Ecto neural progenitor cell (in vitro differentiated cells): ENCODE measurements at regions not wholly inside any gene's neighbourhood (a gene's known extent, or its start where the extent isn't known, plus 50 kb on each side); places are given as distances from the start of the nearest gene placed in this dataset.
A peak's percentile ranks its signal among the peaks of the same experiment; 100 is the strongest.
"Not testable (repeated sequence)": the region's sequence is repeated elsewhere in the genome, so short reads cannot be mapped to it uniquely, and the experiment has no call there.

Experiments used
- DNase-seq: peaks from one replicate; pipeline ENCODE4 v3.0.0-alpha.2; 2018; ENCODE audit warnings: low spot score

DNA sequence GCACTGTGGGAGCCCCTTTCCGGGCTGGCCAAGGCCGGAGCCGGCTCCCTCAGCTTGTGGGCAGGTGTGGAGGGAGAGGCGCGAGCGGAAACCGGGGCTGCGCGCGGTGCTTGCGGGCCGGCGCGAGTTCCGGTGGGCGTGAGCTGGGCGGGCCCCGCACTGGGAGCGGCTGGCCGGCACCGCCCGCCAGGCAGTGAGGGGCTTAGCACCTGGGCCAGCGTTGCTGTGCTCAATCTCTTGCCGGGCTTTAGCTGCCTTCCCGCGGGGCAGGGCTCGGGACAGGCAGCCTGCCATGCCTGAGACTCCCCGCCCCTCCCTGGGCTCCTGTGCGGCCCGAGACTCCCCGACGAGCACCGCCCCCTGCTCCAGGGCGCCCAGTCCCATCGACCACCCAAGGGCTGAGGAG, 405.2 kb upstream of the PRR20A start:
- DNase-seq = peak; percentile 72

DNA sequence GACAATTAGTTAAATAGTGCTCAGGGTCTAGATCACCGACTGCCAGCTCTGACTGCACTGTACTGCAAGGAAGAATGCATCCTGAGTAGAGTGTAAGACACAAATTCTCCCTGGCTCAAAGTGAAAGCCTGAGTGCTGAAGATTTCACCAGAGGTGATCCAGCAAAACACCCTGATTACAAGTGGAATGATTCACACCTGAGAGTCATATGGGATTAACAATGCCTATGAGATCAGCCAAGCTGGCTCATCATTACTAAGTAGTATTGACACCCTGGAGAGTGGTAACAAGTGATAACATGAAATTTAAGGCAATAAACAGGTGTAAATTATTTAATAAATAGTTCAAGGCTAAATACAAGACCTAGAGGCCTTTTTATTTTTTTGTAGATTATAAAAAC, 403.8 kb upstream of the PRR20A start:
- no peak for DNase-seq

DNA sequence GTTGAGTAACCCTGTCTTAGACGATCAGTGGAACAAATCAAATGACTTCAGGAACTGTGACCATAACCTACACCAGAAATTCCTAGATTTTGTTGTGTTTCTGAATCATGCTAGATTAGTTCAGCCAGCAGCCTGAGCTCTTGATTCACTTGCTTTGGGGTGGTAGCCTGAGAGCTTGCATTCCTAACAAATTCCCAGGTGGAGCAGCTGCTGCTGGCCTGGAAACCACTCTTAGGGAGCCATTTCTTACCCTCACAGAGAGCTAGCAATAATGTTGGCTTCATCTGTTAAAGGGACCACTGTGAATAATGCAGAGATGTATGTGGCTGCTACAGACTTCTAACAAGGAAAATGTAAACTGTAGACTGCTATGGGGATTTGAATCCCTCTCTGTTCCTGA, 388.1 kb upstream of the PRR20A start:
- no peak for DNase-seq

DNA sequence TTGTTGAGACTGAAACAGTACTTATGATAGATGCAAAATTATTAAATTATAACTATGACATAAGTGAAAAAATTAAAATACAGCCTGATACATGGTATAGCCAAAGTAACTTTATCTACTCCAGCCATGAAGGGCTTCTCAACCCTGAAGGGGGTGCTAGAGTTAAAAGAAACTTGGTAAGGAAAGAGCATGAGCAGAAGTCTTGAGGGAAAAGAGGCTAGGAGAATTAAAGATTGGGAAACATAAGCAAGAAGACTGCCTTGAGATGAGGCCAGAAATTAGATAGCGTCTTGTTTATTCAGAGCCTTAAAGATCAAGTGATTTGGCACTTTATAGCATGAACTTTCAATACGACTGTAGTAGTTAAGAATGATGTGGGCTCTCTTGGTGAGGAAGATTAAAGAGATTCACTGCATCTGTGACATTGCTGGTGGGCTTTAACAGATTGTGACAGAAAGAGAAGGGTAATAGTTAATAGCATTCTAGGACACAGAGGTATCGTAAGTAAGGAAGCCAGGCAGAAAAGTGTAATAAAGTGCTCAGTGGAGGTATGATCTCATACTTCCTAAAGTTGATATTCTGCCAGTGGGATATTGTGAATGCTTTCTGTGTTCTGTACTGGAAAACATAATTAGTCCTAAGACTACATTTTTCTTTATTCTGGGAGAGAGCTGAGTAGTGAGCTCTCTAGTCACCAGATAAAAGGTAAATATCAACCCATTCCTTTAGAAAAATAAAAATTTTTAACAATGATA, 385.4 kb upstream of the PRR20A start:
- DNase-seq = no peak

DNA sequence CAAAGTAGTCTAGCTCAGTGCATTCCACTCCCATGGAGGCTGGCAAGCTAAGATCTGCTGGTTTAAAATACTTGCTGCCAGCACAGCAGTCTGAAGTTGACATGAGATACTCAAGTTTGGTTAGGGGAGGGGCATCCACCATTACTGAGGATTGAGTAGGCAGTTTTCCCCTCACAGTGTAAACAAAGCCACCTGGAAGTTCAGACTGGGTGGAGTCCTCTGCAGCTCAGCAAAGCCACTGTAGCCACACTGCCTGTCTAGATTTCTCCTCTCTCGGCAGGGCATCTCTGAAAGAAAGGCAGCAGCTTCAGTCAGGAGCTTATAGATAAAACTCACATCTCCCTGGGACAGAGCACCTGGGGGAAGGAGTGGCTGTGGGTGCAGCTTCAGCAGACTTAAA, 377.4 kb upstream of the PRR20A start:
- DNase-seq = not testable (repeated sequence)

DNA sequence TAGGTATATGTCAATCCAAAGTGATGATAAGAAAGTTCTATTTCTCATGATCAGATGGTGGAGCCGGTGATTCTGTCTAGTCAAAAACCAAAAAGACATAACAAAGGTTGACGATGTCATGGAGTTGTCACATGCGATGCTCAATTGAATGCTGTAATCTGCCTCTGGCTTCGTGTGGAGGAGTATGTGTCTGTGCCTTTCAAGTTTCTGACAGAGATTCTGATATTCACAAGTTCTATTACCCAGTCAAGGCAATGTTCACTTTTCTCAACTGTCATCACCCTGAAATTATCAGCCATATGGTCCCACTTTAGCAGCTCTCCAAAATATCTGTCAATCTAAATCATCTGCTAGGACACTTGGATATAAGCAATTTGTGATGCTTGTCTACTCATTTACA, 367.6 kb upstream of the PRR20A start:
- DNase-seq = no peak

DNA sequence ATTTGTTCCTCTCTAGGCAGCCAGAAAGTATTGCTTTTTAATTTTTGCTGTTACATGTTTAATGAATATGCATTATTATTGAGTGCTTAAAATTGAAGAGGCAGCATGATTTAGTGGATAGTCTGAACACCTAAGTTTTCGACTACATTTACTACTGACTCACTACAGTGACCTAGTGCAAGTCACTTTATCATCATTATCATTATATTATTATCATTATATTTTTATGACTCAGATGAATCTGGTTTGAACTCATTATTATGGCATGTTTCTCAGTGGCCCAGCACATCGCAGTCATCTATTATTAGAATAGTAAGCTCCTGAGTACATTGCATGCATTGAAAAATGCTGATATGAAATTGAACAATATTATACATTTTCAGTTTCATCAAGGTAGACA, 351.2 kb upstream of the PRR20A start:
- DNase-seq = no peak

DNA sequence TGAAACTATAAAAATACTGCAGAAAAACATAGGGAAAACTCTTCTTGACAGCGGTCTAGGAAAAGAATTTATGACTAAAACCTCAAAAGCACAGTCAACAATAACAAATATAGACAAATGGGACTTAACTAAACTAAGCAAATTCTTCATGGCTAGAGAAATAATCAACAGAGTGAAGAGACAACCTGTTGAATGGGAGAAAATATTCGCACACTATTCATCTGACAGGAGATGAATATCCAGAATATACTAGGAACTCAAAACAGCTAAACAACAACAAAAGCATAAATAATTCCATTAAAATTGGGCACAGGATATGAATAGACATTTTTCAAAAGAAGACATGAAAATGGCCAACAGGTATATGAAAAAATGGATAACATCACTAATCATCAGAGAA, 303.6 kb upstream of the PRR20A start:
- no peak for DNase-seq

DNA sequence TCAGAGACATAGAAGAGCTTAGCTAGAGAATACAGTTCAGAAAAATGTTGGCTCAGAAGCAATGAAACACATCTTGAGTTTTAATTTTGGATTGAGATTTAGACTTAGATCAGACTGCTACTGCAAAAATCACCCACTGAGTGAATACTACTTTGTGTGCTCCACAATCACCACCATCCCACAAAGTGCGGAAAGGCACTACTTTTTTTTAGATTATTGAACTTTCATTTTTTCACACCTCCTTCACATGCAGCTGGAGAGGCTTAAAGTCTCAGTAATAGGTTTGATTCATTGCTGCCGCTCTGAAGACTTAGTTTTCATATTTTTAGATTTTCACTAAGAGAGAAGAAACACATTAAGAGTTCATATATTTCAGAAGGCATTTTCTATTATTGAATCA, 289.9 kb upstream of the PRR20A start:
- no peak for DNase-seq

DNA sequence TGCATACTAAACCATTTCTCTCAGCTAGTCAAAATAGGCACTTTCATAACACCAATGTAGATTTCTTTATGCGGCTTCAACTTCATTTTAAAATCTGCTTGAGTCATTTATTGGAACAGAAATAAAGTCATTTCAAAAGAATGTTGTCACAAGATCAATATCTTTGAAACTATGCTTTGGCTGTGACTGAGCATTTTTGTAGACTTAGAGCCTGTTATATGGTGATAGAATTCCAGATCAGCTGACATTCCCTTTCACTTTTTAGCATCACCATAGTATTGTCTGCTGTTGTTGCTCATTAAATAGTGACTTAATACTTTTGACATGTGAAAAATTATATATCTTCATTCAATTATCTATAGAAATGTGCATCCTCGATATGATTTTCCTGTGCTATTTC, 279.2 kb upstream of the PRR20A start:
- DNase-seq = no peak

DNA sequence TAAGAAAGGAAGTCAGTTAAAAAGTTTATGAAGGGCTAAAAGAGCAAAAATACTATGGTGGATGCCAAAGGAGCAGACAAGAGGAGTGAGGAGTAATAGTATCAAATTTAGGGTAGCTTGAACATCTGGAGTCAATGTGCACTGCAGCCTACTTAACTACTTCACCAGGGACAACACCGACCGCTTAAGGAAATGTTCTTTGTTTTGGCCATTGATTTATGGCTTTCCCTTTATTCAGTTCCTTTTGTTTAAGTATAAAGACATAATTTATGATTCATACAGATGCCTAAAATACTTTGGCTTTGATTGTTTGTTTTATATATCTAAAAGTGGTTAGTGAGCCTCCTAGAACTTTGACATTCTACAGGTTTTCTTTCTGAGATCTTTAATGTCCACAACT, 276.3 kb upstream of the PRR20A start:
- DNase-seq = no peak

DNA sequence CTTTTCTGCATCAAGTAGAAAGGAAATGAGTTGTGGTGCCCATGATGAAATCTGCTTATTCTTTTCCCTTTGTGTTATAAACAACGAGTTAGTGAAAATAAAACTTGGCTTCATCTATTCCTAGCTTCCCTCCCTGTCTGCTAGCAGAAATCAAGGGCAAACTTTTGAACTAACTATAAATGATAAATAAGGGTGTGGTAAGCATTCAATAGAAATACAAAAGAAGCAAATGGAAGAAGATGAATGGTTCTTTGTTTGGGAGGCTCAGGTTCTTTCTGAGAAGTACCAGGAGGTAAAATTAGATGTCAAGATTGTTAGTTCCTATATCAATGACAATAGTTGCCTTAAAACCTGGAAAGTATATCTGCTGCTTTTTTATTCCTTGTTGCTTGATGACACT, 275.3 kb upstream of the PRR20A start:
- DNase-seq = no peak

DNA sequence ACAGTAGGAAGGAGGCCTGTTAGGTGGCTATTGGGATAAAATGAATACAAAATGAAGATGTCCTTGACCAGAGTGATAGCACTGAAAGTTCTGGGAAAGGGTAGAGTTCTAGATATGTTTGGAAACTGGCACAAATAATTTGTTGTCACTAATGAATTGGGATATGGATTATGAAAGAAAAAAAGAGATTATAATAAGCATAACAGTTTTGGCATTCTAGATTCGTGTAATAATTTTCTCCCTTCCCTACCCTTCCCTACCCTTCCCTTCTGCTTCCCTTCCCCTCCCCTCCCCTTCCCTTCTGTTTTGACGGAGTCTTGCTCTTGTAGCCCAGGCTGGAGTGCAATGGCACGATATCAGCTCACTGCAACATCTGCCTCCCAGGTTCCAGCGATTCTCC, 271.0 kb upstream of the PRR20A start:
- DNase-seq = no peak

DNA sequence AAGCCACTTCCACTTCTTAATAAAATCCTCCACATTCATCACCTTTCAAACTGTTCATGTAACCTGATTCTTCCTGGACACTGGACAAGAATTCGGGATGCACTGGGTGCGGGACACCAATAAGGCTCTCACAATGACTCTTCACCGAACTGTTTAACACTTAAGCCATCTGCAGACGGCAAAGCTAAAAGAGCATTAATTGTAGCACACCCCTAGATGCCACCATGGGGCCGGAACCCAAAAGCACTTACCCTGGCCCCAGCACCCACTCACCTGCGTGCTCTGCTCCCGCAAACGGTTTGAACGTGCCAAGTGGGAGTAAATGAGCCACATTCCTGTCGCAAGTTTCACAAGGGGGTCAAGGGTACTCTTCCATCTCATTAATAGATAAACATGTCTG, 254.3 kb upstream of the PRR20A start:
- DNase-seq = no peak

DNA sequence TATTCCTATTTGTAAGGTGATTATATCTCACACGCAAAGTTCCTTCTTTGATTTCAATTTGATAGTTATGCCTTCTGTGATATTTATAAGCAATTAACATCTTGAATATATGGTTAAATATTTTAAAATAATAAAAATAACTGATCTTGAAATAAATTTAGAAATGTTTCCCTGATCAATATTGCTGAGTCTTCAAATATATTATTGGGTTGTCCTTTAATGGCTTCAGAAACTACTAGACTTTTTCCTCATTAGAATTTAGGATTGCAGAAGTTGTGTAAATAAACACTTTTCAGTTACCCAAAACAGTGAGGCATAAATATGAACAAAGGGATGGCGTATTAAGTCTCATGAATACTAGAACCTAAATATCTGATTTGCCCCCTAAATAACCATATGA, 252.3 kb upstream of the PRR20A start:
- DNase-seq = no peak

DNA sequence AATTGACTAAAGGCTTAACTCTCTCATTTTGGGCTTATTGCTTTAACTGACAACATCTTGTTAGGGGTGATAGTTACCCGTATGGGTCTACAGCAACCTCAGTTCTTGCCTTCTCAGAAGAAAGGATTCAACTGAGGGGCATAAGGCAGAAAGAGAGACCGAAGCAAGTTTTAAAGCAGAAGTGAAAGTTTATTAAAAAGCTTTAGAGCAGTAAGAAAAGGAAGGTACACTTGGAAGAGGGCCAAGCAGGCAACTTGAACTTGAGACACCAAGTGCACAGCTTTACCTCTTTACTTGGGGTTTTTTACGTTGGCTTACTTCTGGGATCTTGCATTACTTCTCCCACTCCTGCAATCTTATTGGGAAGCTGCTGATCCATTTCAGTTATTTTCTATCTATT, 246.9 kb upstream of the PRR20A start:
- DNase-seq = no peak

DNA sequence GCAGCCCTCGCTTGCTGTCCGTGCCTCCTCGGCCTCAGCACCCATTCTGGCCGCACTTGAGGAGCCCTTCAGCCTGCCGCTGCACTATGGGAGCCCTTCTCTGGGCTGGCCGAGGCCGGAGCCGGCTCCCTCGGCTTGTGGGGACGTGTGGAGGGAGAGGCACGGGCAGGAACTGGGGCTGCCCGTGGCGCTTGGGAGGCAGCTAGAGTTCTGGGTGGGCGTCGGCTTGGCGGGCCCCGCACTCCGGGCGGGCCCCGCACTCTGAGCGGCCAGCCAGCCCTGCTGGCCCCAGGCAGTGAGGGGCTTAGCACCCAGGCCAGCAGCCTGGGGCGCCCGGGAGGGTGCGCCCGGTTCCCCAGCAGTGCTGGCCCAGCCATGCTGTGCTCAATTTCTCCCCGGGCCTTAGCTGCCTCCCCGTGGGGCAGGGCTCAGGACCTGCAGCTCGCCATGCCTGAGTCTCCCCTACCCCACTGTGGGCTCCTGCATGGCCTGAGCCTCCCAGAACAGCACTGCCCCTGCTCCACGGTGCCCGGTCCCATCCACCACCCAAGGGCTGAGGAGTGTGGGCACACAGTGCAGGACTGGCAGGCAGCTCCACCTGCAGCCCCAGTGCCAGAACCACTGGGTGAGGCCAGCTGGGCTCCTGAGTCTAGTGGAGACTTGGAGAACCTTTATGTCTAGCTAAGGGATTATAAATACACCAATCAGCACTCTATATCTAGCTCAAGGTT, 240.0 kb upstream of the PRR20A start:
- no peak for DNase-seq

DNA sequence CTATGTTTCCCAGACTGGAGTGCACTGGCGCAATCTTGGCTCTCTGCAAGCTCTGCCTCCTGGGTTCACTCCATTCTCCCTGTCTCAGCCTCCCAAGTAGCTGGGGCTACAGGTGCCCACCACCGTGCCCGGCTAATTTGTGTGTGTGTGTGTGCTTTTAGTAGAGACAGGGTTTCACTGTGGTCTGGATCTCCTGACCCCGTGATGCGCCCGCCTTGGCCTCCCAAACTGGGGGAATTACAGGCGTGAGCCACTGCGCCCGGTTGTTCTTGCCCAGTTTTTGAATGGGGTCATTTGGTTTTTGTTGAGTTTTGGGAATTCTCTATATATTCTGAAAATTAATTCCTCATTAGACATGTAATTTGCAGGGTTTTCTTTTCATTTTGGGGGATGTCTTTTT, 238.4 kb upstream of the PRR20A start:
- DNase-seq = no peak

DNA sequence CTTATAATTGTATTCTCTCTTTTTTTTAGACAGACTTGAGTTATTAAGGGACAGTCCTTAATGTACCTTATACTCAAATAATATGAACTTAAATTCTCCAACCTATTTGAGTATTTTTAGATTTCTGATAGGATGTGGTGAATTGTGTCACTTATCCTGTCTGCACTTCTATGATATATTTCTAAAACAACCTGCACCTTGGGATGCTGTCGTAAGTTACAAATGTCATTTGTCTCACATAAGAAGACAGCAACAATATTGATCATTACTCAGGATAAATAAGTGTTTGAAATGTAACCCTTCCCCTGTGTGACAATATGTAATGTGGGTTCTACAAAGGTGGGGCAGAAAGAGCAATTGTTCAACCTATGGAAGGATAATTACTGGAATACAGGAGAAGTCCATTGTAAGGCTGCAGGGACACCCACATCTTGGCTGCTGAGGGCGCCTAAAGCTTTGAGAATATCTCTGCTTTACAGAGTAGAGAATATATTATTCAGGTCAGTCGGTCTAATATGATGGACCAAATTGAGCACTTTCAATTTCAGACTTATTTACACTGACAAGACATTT, 236.9 kb upstream of the PRR20A start:
- no peak for DNase-seq

DNA sequence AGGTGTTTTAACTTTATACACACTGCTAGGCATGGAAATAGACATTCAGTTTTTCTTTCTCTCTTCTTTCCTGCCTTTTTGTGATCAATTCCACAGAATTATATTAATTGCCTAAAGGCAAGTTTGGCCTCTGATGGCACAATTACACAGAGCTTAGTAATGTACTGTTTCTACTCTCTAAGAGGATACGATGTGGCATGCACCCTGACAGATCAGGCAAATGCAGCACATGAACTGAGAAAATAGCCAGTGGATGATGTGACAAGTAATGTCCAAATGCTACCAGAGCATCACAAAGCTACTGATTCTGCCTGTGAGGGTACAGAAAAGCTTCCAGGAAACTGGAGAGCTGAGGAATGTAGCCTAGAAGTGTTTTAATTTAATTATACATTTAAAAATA, 233.8 kb upstream of the PRR20A start:
- no peak for DNase-seq

DNA sequence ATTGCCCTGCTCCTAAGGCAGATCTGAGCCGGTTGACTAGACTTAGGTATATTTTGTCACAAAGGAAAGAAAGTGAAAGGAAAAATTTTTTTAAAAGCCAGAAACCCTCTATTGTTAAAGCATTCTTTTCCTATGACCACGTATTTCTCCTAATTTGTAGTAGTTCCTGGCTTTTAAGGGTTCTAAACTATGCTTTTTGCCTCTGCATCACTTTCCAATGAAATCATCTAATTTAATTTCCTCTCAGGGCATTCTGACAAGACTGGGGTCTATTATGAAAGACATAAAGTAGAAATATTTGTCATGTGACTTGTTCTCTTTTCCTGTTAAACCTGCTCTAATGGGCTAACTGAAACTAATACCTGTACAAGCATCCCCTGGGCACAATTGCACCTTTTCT, 233.0 kb upstream of the PRR20A start:
- no peak for DNase-seq

DNA sequence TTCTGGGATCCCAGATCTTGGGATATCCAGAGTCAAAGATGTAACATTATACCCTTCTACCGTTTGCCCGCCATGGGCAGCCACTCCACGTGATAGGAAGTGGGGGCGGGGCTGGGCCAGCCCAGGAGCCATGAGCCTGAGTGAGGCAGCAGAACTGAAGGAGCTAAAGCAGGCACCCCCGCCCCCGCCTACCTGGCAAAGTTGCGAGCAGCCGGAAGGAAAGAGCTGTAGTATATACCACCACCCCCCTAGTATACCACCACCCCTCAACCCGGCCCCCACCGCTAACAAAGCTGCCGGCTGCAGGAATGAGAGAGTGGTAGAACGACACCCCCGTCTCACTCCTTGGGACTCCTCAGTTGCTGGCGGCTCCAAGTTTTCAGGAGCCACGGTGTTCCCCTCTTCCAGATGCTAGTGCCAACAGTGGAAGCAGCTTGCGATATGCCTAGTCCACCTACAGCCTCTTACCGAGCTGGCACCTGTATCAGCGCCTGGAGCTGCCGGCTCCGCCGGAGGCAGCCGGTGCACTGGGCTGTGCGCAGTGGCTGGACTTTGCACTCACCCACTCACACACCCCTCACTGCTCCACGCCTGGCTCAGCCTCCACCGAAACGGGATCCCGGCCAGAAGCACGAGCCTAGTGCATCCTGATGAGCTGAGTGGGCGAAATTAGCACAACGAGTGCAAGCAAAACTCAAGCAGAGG, 230.7 kb upstream of the PRR20A start:
- no peak for DNase-seq

DNA sequence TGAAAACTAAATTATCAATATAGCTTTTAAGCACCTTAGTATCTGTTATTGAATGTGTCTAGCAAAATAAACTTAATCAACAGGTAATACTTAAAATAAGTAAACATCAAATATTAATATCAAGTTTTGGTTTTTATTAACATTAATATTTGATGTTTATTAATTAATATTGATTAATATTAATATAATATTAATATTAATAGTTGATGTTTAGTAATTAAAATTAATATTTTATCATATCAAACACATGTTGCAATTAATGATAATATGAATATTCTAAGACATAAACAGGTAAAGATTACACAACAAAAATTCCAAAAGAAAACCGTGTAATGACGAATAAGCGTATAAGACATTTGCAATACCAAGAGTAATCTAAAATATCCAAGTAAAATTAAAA, 222.8 kb upstream of the PRR20A start:
- no peak for DNase-seq
